ENCODE measurements at regions not wholly inside any gene's neighbourhood (a gene's known extent, or its start where the extent isn't known, plus 50 kb on each side); places are given as distances from the start of the nearest gene placed in this dataset.

- TF ChIP-seq YY1 (IDR thresholded peaks at IDR 0.05; ENCODE audit: insufficient read depth, insufficient read length) = no peak
- TF ChIP-seq ZNF274 (IDR thresholded peaks at IDR 0.05; ENCODE audit: low read depth, low read length) = no peak
Measured at GRCh38 chr18:77708826-77709506, 459.3 kb downstream of the GALR1 start.
